ENCODE measurements at regions not wholly inside any gene's neighbourhood (a gene's known extent, or its start where the extent isn't known, plus 50 kb on each side); places are given as distances from the start of the nearest gene placed in this dataset.

DNA sequence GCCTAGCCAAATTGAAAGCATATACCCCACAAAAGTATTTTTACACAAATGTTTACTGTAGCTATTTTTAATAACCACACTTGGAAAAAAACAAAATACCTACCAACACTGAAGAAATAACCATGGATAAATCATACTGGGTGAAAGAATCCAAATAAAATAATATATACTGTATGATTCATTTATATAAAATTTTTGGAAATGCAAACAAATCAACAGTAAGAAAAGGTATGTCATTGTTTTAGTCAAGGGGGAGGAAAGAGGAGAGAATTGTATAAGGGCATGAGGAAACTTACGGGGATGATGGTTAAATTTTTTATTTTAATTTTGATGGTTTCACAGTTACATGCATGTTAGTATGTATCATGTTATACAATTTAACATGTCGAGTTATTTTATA lies 557.8 kb downstream of the TECRL start:
- CTCF ChIA-PET = interaction anchor here (0.6 kb wide), 1 partner anchor 22 kb away, joined by 3 read pairs; no protein-coding TSS in a partner anchor
- Mint-ChIP-seq H3K27me3 (ENCODE audit: unreplicated experiment) (no peaks in the 10 kb centered on the region), H3K27ac (ENCODE audit: unreplicated experiment) (no peak overlapping the region), H3K4me1 (ENCODE audit: low read depth, unreplicated experiment) (no peaks in the 10 kb centered on the region), H3K36me3 (ENCODE audit: insufficient read depth, unreplicated experiment) (no peaks in the 10 kb centered on the region), H3K4me3 (ENCODE audit: low read depth, unreplicated experiment) (no peak overlapping the region), H3K9me3 (ENCODE audit: low read depth, unreplicated experiment) (peaks cover 3% of the 10 kb centered on the region)
- no peak for DNase-seq
- BruUV-seq (replicated peaks) = no TSS peak
- TF ChIP-seq, protein P1, sequence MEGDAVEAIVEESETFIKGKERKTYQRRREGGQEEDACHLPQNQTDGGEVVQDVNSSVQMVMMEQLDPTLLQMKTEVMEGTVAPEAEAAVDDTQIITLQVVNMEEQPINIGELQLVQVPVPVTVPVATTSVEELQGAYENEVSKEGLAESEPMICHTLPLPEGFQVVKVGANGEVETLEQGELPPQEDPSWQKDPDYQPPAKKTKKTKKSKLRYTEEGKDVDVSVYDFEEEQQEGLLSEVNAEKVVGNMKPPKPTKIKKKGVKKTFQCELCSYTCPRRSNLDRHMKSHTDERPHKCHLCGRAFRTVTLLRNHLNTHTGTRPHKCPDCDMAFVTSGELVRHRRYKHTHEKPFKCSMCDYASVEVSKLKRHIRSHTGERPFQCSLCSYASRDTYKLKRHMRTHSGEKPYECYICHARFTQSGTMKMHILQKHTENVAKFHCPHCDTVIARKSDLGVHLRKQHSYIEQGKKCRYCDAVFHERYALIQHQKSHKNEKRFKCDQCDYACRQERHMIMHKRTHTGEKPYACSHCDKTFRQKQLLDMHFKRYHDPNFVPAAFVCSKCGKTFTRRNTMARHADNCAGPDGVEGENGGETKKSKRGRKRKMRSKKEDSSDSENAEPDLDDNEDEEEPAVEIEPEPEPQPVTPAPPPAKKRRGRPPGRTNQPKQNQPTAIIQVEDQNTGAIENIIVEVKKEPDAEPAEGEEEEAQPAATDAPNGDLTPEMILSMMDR (IDR thresholded peaks at IDR 0.05; ENCODE audit: unreplicated experiment) = no peak
- intact Hi-C loops (cut with micrococcal nuclease; ENCODE audit: unreplicated experiment) = no loop called here

DNA sequence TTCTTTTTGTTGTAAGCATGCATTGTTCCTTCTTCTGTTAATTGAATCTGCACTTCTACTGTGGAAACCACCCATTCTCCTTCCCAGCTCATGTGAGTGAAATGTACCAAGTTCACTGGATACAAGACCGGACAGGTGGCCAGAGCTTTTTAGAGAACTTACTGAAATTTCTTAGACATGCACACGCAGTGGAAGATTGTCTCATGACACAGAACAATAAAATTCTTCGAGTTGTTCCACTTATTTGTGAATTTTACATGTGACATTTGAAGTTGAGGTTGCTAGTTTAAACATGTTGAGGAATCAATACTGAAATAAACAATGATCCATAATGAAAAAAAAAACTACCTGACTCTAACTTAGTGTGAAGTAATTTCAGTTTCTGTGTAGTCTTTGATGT lies 568.0 kb downstream of the TECRL start:
- no TSS peak for BruUV-seq (replicated peaks)
- CTCF ChIA-PET = no interaction called here
- H3K4me3 Mint-ChIP-seq (ENCODE audit: low read depth, unreplicated experiment) = no peak overlapping the region
- H3K9me3 Mint-ChIP-seq (ENCODE audit: low read depth, unreplicated experiment) = peaks cover 6% of the 10 kb centered on the region
- no peaks in the 10 kb centered on the region for H3K36me3 Mint-ChIP-seq (ENCODE audit: insufficient read depth, unreplicated experiment)
- no peaks in the 10 kb centered on the region for H3K4me1 Mint-ChIP-seq (ENCODE audit: low read depth, unreplicated experiment)
- no peak overlapping the region for H3K27ac Mint-ChIP-seq (ENCODE audit: unreplicated experiment)
- DNase-seq = no peak
- TF ChIP-seq, protein P1 (IDR thresholded peaks at IDR 0.05; ENCODE audit: unreplicated experiment) = no peak
- intact Hi-C loops (cut with micrococcal nuclease; ENCODE audit: unreplicated experiment) = no loop called here
- no peaks in the 10 kb centered on the region for H3K27me3 Mint-ChIP-seq (ENCODE audit: unreplicated experiment)

DNA sequence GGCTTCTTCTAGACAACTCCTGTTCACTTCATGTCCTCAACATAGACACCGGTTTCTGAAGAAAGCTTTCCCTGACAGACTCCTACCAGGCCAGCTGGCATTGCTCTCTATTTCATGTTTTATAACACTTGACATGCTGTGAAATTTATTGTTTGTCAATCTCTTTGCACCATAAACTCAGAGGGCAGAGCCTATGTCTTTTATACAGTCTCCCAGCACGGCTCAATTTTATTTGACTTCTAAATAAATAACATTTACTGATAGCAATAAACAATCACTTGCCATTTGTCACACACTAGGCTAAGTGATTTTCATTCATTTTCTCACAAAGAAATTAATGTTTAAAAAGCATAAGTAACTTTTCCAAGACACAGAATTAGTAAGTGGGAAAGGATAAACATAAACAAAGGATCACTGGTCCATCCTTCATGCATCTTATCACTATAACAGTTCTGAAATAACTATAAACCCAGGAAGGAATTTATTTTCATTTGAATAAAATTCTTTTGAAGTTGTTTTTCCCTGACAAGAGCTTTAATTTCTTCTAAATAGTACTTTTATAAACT lies 577.6 kb downstream of the TECRL start:
- no peaks in the 10 kb centered on the region for H3K4me1 Mint-ChIP-seq (ENCODE audit: low read depth, unreplicated experiment)
- TF ChIP-seq, protein P1 (IDR thresholded peaks at IDR 0.05; ENCODE audit: unreplicated experiment) = no peak
- no peak overlapping the region for H3K27ac Mint-ChIP-seq (ENCODE audit: unreplicated experiment)
- intact Hi-C loops (cut with micrococcal nuclease; ENCODE audit: unreplicated experiment) = no loop called here
- BruUV-seq (replicated peaks) = no TSS peak
- CTCF ChIA-PET = no interaction called here
- no peaks in the 10 kb centered on the region for H3K9me3 Mint-ChIP-seq (ENCODE audit: low read depth, unreplicated experiment)
- H3K27me3 Mint-ChIP-seq (ENCODE audit: unreplicated experiment) = no peaks in the 10 kb centered on the region
- no peak overlapping the region for H3K4me3 Mint-ChIP-seq (ENCODE audit: low read depth, unreplicated experiment)
- H3K36me3 Mint-ChIP-seq (ENCODE audit: insufficient read depth, unreplicated experiment) = no peaks in the 10 kb centered on the region
- no peak for DNase-seq

DNA sequence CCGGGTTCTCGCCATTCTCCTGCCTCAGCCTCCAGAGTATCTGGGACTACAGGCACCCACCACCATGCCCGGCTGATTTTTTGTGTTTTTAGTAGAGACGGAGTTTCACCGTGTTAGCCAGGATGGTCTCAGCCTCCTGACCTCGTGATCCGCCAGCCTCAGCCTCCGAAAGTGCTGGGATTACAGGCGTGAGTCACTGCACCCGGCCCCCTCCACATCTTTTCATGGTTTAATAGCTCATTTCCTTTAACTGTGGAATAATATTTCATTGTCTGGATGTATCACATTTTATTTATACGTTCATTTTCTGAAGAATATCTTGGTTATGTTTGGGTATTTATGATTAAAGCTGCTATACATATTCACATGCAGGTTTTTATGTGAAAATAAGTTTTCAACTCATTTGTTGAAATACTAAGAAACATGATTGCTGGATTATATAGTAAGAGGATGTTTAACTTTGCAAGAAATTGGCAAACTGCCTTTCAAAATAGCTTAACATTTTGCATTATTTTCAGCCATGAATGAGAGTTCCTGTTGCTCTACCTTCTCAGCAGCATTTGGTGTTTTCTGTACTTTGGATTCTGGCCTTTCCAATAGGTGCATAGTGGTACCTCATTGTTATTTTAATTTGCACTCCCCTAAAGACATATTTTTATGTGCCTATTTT lies 591.9 kb downstream of the TECRL start:
- H3K9me3 Mint-ChIP-seq (ENCODE audit: low read depth, unreplicated experiment) = peaks cover 6% of the 10 kb centered on the region
- H3K4me1 Mint-ChIP-seq (ENCODE audit: low read depth, unreplicated experiment) = no peaks in the 10 kb centered on the region
- no peaks in the 10 kb centered on the region for H3K27me3 Mint-ChIP-seq (ENCODE audit: unreplicated experiment)
- intact Hi-C loops (cut with micrococcal nuclease; ENCODE audit: unreplicated experiment) = no loop called here
- no TSS peak for BruUV-seq (replicated peaks)
- DNase-seq = no peak
- no peak overlapping the region for H3K4me3 Mint-ChIP-seq (ENCODE audit: low read depth, unreplicated experiment)
- no peak overlapping the region for H3K27ac Mint-ChIP-seq (ENCODE audit: unreplicated experiment)
- CTCF ChIA-PET = no interaction called here
- TF ChIP-seq, protein P1 (IDR thresholded peaks at IDR 0.05; ENCODE audit: unreplicated experiment) = no peak
- no peaks in the 10 kb centered on the region for H3K36me3 Mint-ChIP-seq (ENCODE audit: insufficient read depth, unreplicated experiment)
